ENCODE measurements at regions not wholly inside any gene's neighbourhood (a gene's known extent, or its start where the extent isn't known, plus 50 kb on each side); places are given as distances from the start of the nearest gene placed in this dataset.

- DNase-seq: no peak
Observed at GRCh38 chr3:119091936-119092677, 53.9 kb upstream of the TEX55 start.

- no peak for DNase-seq
Observed at GRCh38 chr3:119087799-119088198, 53.2 kb upstream of the IGSF11 start.

GRCh38 chr3:119085070-119085439 lies 50.4 kb upstream of the IGSF11 start:
- DNase-seq: no peak

- DNase-seq: peak; percentile 84
Observed at GRCh38 chr3:119084371-119085069, 49.9 kb upstream of the IGSF11 start.
